HG03045 (cell line): ENCODE measurements at regions not wholly inside any gene's neighbourhood (a gene's known extent, or its start where the extent isn't known, plus 50 kb on each side); places are given as distances from the start of the nearest gene placed in this dataset.
"Not testable (repeated sequence)": the region's sequence is repeated elsewhere in the genome, so short reads cannot be mapped to it uniquely, and the experiment has no call there.

Experiments
- ATAC-seq: cut with Tn5 transposase; IDR thresholded peaks from one replicate; pipeline ENCODE4 v1.9.1; 2021; ENCODE audit warnings: mild to moderate bottlenecking, moderate library complexity; ENCODE audit not compliant: unreplicated experiment

GRCh38 chr10:81200801-81201200 lies 663.1 kb downstream of the SH2D4B start:
- no peak for ATAC-seq

- not testable (repeated sequence) for ATAC-seq
Observed at GRCh38 chr10:81207359-81207758, 667.6 kb upstream of the NRG3 start.

DNA sequence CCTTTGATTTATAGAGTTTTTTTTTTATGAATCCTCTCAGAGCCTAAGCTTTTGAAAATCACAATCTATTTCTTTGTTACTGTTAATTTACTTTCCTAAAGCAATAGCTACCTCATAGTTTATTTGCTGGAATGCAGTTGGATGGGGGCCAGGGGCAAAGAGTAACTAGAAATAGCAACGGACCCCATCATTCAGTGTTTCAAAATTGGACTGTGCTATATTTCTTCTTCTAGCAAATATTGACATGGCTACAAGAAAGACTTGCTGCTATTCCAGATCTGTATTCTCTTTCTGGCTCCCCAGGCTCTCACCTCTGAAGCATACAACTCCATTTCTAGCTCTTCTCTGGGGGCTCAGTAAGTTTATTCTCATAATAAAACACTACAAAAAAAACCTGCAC lies 661.6 kb upstream of the NRG3 start:
- ATAC-seq, result no peak

- ATAC-seq, result no peak
Observed at GRCh38 chr10:81215498-81215897, 659.5 kb upstream of the NRG3 start.

DNA sequence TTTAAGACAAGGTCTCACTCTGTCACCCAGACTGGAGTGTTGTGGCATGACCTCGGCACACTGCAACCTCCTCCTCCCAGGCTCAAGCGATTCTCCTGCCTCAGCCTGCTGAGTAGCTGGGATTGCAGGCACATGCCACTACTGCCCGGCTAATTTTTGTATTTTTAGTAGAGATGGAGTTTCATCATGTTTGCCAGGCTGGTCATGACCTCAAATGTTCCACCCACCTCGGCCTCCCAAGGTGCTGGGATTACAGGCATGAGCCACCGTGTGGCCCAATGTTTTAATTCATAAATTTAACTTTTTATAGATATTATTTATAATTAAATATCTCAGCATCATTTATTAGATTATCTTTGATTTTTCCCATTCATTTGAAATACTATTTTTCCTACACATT lies 658.0 kb upstream of the NRG3 start:
- ATAC-seq, result no peak

GRCh38 chr10:81218307-81218706 lies 656.7 kb upstream of the NRG3 start:
- no peak for ATAC-seq

DNA sequence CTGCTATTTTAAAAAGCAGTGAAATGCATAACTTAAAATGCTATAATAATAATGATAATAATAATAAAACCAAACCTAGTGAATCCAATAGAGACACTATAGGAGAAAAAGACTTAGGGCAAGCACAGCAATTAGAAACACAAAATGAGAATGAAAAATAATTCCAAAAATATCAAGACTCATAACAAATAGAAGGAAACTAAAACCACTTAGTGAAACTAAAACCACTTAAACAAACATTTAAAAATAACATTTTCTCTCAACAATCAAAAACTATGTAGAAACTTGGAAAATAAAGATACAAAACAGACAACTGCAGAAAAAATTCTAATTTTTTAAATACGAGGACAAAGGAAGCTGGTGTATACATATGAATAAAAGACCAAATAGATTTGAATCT lies 655.2 kb upstream of the NRG3 start:
- ATAC-seq, result no peak

- ATAC-seq, result no peak
Observed at GRCh38 chr10:81248886-81249285, 626.1 kb upstream of the NRG3 start.

- no peak for ATAC-seq
Observed at GRCh38 chr10:81251457-81252115, 623.4 kb upstream of the NRG3 start.

DNA sequence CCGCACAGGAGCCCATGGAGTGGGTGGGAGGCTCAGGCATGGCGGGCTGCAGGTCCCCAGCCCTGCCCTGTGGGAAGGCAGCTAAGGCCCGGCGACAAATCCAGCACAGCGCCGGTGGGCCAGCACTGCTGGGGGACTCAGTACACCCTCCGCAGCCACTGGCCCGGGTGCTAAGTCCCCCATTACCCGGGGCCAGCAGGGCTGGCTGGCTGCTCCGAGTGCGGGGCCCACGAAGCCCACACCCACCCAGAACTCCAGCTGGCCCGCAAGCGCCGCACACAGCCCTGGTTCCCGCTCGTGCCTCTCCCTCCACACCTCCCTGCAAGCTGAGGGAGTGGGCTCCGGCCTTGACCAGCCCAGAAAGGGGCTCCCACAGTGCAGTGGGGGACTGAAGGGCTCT lies 610.0 kb upstream of the NRG3 start:
- ATAC-seq, result not testable (repeated sequence)

GRCh38 chr10:81270051-81270450 lies 604.9 kb upstream of the NRG3 start:
- ATAC-seq, result no peak

- no peak for ATAC-seq
Observed at GRCh38 chr10:81280497-81281479, 594.2 kb upstream of the NRG3 start.

GRCh38 chr10:81288544-81288943 lies 586.5 kb upstream of the NRG3 start:
- no peak for ATAC-seq

- ATAC-seq, result no peak
Observed at GRCh38 chr10:81297292-81297691, 577.7 kb upstream of the NRG3 start.

GRCh38 chr10:81303656-81304055 lies 571.3 kb upstream of the NRG3 start:
- no peak for ATAC-seq

GRCh38 chr10:81306971-81307782 lies 567.8 kb upstream of the NRG3 start:
- no peak for ATAC-seq

GRCh38 chr10:81309041-81309552 lies 565.9 kb upstream of the NRG3 start:
- no peak for ATAC-seq

DNA sequence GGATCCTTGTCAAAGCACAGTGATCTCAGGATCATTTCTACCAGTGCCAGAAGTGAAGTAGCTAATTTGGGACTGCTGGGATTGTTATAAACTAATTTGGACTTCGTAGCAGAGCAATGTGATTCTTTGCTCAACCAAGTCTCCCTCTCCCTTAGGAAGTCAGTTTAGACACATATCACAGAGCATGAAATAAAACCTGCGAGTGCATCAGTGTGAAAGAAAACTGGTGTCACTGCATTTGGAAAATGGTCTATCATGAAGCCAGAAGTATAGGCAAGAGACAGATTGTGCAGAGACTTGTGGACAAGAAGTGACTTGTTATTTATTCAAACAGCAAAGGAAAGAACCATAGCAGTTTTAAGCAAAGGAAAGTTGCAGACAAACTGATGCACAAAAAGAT lies 560.5 kb upstream of the NRG3 start:
- no peak for ATAC-seq

DNA sequence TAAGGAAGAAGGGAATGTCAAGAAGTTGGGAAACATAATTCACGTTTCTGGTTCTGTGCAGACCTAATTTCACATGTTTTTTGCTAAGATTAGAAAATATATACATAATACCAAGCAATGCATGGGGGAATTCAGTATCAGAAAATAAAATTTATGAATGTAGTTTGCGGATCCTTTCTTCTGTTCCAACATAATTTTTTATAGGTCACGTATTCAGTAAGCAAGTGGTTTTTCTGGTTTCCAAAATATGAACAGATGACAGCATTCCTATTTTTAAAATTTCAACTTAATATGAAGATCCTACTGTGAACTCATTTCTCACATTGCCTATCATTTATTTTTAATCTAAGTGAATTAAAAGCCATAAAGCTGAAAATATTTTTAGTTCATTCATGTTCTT lies 560.0 kb upstream of the NRG3 start:
- ATAC-seq, result no peak

DNA sequence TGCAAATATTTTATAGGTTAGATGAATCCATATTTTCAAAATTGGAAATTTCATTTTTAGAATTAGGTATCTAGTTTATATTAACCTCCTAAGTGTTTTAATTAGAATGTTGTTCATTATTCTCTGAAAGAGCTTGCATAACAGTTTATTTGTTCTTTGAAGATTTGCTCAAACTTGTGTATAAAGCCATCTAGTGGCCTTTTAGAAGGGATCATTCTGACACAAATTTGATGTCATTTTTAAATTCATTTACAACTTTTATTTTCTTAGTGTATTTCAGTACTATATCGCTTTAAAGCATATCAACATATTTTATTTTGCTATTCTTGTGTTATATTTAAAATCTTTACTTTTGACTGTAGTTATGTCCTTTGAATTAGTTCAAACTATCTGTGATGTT lies 527.0 kb upstream of the NRG3 start:
- ATAC-seq, result no peak

- no peak for ATAC-seq
Observed at GRCh38 chr10:81367132-81367531, 507.9 kb upstream of the NRG3 start.
